Astrocyte of the spinal cord (primary cell): ENCODE measurements at regions not wholly inside any gene's neighbourhood (a gene's known extent, or its start where the extent isn't known, plus 50 kb on each side); places are given as distances from the start of the nearest gene placed in this dataset.

ENCODE experiments used
- DNase-seq: peaks from one replicate; pipeline ENCODE4 v3.0.0; 2011; ENCODE audit warnings: low read depth, low spot score
- H3K4me3 ChIP-seq: 2 replicates; pipeline ENCODE4 v1.5.1; 2011; ENCODE audit warnings: low read depth, mild to moderate bottlenecking, low read length, moderate library complexity
- in situ Hi-C: cut with HindIII; loops from 2 replicates; pipeline ENCODE4 v1.10.0; 2017; ENCODE audit warnings: low sequenced_read_pairs
- TF ChIP-seq, protein P1 (sequence below): IDR thresholded peaks from 2 replicates; pipeline ENCODE4 v1.5.1; 2012; ENCODE audit warnings: low read depth, mild to moderate bottlenecking, low read length, inconsistent platforms

DNA sequence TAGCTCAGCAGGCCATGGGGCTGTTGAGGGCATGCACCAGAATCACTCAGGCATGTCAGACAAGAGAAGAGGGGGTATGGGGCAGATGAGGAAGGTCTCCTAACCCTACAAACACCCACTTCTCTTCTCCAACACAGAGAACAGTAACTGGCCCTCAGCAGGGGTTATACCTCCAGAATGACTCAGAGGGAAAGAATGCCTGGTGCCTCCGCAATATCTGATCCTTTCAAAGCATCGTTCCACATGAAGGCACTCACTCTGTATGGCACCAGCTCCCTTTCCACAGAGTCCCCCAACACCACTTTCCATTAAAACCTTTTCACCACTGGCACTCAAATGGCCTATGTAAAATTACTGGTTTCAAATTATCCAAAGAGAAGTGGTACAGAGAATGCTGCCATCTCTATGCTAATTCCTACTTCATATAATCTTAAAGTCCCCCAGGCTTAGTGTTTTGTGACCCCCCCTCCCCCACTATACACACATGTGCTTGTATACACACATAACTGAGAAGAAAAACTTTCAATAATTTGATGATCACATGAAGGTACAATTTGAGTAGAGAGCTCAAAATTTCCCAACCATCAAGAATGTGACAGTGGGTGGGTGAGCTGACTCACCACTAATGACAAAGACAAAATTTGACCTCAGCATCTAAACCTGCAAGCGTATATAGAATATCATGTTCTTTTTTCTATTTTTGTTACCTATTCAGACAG lies 91.5 kb downstream of the SIPA1L2 start:
- DNase-seq: peak; percentile 65
- no peak overlapping the region for H3K4me3 ChIP-seq
- in situ Hi-C loops: no loop called here
- TF ChIP-seq, protein P1, sequence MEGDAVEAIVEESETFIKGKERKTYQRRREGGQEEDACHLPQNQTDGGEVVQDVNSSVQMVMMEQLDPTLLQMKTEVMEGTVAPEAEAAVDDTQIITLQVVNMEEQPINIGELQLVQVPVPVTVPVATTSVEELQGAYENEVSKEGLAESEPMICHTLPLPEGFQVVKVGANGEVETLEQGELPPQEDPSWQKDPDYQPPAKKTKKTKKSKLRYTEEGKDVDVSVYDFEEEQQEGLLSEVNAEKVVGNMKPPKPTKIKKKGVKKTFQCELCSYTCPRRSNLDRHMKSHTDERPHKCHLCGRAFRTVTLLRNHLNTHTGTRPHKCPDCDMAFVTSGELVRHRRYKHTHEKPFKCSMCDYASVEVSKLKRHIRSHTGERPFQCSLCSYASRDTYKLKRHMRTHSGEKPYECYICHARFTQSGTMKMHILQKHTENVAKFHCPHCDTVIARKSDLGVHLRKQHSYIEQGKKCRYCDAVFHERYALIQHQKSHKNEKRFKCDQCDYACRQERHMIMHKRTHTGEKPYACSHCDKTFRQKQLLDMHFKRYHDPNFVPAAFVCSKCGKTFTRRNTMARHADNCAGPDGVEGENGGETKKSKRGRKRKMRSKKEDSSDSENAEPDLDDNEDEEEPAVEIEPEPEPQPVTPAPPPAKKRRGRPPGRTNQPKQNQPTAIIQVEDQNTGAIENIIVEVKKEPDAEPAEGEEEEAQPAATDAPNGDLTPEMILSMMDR: no peak

GRCh38 chr1:232534552-232535517 lies 95.1 kb downstream of the SIPA1L2 start:
- TF ChIP-seq, protein P1: no peak
- H3K4me3 ChIP-seq: no peak overlapping the region
- DNase-seq: no peak
- in situ Hi-C loops: no loop called here

DNA sequence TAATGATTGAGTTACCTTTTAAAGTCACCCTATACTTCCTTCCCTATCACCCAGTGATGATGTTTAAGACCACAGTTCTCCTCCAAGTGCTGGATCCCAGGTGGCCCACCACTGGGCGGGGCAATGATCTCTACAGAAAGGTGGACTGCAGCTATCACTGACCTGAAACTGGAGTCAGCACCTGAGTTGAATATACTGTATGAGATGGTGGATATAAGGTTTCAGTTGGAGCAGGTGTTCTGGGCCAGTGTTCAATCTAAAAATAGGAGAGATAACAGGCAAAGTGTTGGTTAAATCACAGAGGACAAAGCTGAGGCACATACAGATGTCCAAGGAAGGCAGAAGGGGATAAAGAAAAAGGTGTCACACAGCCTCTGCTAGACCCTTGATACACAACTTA lies 96.6 kb downstream of the SIPA1L2 start:
- DNase-seq: no peak
- H3K4me3 ChIP-seq: no peak overlapping the region
- TF ChIP-seq, protein P1: no peak
- in situ Hi-C loops: no loop called here

DNA sequence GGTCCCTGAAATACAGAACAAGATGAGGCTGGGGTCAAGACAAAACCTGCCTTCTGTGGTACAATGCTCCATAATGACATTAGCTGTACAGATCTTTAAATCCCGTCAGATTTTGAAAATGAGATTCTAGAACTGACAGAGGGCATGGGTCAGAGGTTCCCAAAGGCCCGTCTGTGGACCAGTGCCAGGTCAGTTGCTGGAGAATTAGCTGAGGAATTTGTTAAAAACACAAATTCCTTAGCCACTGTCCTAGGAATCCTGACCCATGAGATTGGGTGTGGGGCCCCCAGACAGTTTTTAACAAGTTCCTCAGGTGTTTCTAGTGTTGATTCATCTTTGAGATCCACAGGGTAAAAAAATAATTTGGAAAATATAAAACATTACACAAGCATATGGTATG lies 97.0 kb downstream of the SIPA1L2 start:
- TF ChIP-seq, protein P1: no peak
- no peak overlapping the region for H3K4me3 ChIP-seq
- in situ Hi-C loops: no loop called here
- DNase-seq: no peak

DNA sequence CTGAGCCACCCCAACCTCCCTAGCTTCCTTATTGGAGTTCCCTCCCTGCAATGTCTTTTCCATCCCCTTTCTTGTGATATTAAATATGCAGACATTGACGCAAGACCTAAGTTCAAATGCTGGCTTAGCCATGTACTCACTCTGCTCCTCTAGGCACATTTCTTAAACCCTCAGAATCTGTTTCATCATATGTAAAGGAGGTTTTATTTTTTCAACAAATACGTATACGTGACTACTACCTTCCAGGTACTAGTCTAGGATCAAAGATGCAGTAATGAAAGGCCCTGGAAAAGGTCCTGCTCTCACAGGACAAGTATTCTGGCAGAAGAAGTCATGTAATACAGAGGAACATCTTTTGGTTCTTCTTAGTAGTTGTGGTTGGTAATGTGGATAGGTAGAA lies 98.6 kb downstream of the SIPA1L2 start:
- TF ChIP-seq, protein P1: no peak
- in situ Hi-C loops: no loop called here
- no peak for DNase-seq
- no peak overlapping the region for H3K4me3 ChIP-seq

DNA sequence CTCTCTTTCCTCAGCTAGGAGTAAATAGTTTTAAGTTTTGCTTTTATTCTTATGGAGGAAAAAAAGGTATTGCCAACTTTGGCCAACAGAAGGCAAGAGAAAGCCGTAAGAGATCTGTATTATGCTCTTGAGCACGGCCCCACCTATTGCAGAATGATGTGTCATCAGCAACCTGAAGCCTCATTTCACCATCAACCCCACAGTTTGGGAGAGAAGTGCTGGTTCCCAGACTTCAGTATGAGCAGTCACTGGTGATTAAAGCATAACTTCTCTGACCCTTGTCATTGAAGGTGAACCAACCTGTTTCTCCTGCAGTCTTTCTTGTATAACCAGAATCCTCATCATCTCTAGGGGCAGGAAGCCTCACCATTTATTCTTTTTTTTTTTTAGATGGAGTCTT lies 100.2 kb downstream of the SIPA1L2 start:
- DNase-seq: no peak
- in situ Hi-C loops: no loop called here

More for the DNA sequence above, 100.2 kb downstream of the SIPA1L2 start:
- no peak overlapping the region for H3K4me3 ChIP-seq
- TF ChIP-seq, protein P1: no peak
